DMS114 treated with DMSO at 0.1 percent for 48 hours (cell line): ENCODE measurements at regions not wholly inside any gene's neighbourhood (a gene's known extent, or its start where the extent isn't known, plus 50 kb on each side); places are given as distances from the start of the nearest gene placed in this dataset.
"Not testable (repeated sequence)": the region's sequence is repeated elsewhere in the genome, so short reads cannot be mapped to it uniquely, and the experiment has no call there.

Experiments used
- DNase-seq: peaks from one replicate; lab custom pipeline; 2025; ENCODE audit not compliant: unreplicated experiment; lab: John Stamatoyannopoulos, UW

- no peak for DNase-seq
These were observed 140.9 kb downstream of the PSAT1 start for GRCh38 chr9:78437806-78438205.

- DNase-seq, result no peak
These were observed 141.3 kb downstream of the PSAT1 start for GRCh38 chr9:78438211-78438610.

GRCh38 chr9:78438780-78439179 is 141.9 kb downstream of the PSAT1 start:
- DNase-seq, result no peak

- DNase-seq, result peak; percentile 53
These were observed 142.4 kb downstream of the PSAT1 start for GRCh38 chr9:78439190-78439865.

- DNase-seq, result no peak
These were observed 143.2 kb downstream of the PSAT1 start for GRCh38 chr9:78439866-78440830.

- DNase-seq, result no peak
These were observed 144.5 kb downstream of the PSAT1 start for GRCh38 chr9:78441396-78441795.

- no peak for DNase-seq
These were observed 145.0 kb downstream of the PSAT1 start for GRCh38 chr9:78441822-78442431.

GRCh38 chr9:78442577-78442976 is 145.7 kb downstream of the PSAT1 start:
- not testable (repeated sequence) for DNase-seq

- no peak for DNase-seq
These were observed 147.0 kb downstream of the PSAT1 start for GRCh38 chr9:78443946-78444345.

- no peak for DNase-seq
These were observed 152.2 kb downstream of the PSAT1 start for GRCh38 chr9:78448960-78449673.

- DNase-seq, result no peak
These were observed 156.5 kb downstream of the PSAT1 start for GRCh38 chr9:78453450-78453849.

GRCh38 chr9:78462611-78463010 is 165.7 kb downstream of the PSAT1 start:
- no peak for DNase-seq

GRCh38 chr9:78463750-78464149 is 166.8 kb downstream of the PSAT1 start:
- no peak for DNase-seq

- no peak for DNase-seq
These were observed 171.3 kb downstream of the PSAT1 start for GRCh38 chr9:78468231-78468630.

GRCh38 chr9:78468974-78469576 is 172.2 kb downstream of the PSAT1 start:
- no peak for DNase-seq

GRCh38 chr9:78470216-78470615 is 173.3 kb downstream of the PSAT1 start:
- no peak for DNase-seq

GRCh38 chr9:78470741-78471140 is 173.8 kb downstream of the PSAT1 start:
- DNase-seq, result no peak

- DNase-seq, result no peak
These were observed 175.2 kb downstream of the PSAT1 start for GRCh38 chr9:78472111-78472510.

GRCh38 chr9:78479441-78479840 is 182.5 kb downstream of the PSAT1 start:
- no peak for DNase-seq

- DNase-seq, result no peak
These were observed 189.7 kb downstream of the PSAT1 start for GRCh38 chr9:78486661-78487060.

GRCh38 chr9:78490231-78490630 is 193.3 kb downstream of the PSAT1 start:
- DNase-seq, result no peak
